OCI-LY1 (cell line): ENCODE measurements at regions not wholly inside any gene's neighbourhood (a gene's known extent, or its start where the extent isn't known, plus 50 kb on each side); places are given as distances from the start of the nearest gene placed in this dataset.

Experiments
- H2AFZ ChIP-seq: fragments of 200-600 bp; sonication (generic), shearing (Covaris generic); 2 replicates; pipeline ENCODE4 v1.6.0; 2014; ENCODE audit warnings: antibody characterized with exemption, mild to moderate bottlenecking, low read length
- H3F3A ChIP-seq: fragments of 200-600 bp; sonication (generic), shearing (Covaris generic); 2 replicates; pipeline ENCODE4 v1.6.0; 2014; ENCODE audit warnings: mild to moderate bottlenecking, antibody characterized with exemption, low read length, moderate library complexity; ENCODE audit not compliant: insufficient read depth
- H3K27ac ChIP-seq: fragments of 200-600 bp; sonication (generic); 2 replicates; pipeline ENCODE4 v1.5.1; 2014; ENCODE audit warnings: low read length, mixed run types, mild to moderate bottlenecking, low read depth; ENCODE audit not compliant: poor library complexity, severe bottlenecking
- H3K27me3 ChIP-seq: fragments of 200-600 bp; sonication (generic); 2 replicates; pipeline ENCODE4 v1.6.0; 2014; ENCODE audit warnings: antibody characterized with exemption, mild to moderate bottlenecking, low read length, moderate library complexity; ENCODE audit not compliant: insufficient read depth
- H3K36me3 ChIP-seq: fragments of 200-600 bp; sonication (generic); 2 replicates; pipeline ENCODE4 v1.6.1; 2014; ENCODE audit warnings: mild to moderate bottlenecking, antibody characterized with exemption, low read length, moderate library complexity, mixed read lengths; ENCODE audit not compliant: insufficient read depth
- H3K4me1 ChIP-seq: fragments of 200-600 bp; sonication (generic); 2 replicates; pipeline ENCODE4 v1.5.1; 2014; ENCODE audit warnings: mild to moderate bottlenecking, low read length, moderate library complexity; ENCODE audit not compliant: insufficient read depth, severe bottlenecking
- H3K4me2 ChIP-seq: fragments of 200-600 bp; sonication (generic), shearing (Covaris generic); 2 replicates; pipeline ENCODE4 v1.6.1; 2014; ENCODE audit warnings: low read length
- H3K4me3 ChIP-seq: fragments of 200-600 bp; sonication (generic); 2 replicates; pipeline ENCODE4 v1.5.1; 2014; ENCODE audit warnings: low read length, low read depth, mild to moderate bottlenecking, mixed read lengths; ENCODE audit not compliant: poor library complexity, severe bottlenecking
- H3K79me2 ChIP-seq: fragments of 200-600 bp; shearing (Covaris generic); 2 replicates; pipeline ENCODE4 v1.6.1; 2016; ENCODE audit warnings: mixed run types, low read length, mixed read lengths; ENCODE audit not compliant: insufficient read depth
- H3K9ac ChIP-seq: fragments of 200-600 bp; sonication (generic), shearing (Covaris generic); 2 replicates; pipeline ENCODE4 v1.6.1; 2014; ENCODE audit warnings: mild to moderate bottlenecking, low read length, mixed read lengths
- H3K9me2 ChIP-seq: fragments of 200-600 bp; sonication (generic), shearing (Covaris generic); 2 replicates; pipeline ENCODE4 v1.6.1; 2014; ENCODE audit warnings: low read depth, mild to moderate bottlenecking, low read length, mixed read lengths
- H3K9me3 ChIP-seq: fragments of 200-600 bp; shearing (Covaris generic); 2 replicates; pipeline ENCODE4 v1.6.1; 2014; ENCODE audit warnings: low read length, mixed read lengths
- H4K20me1 ChIP-seq: fragments of 200-600 bp; sonication (generic), shearing (Covaris generic); 2 replicates; pipeline ENCODE4 v1.6.0; 2016; ENCODE audit warnings: mild to moderate bottlenecking, low read length; ENCODE audit not compliant: insufficient read depth
- CTCF ChIP-seq: fragments of 200-600 bp; sonication (generic), shearing (Covaris generic); IDR thresholded peaks from 2 replicates; pipeline ENCODE4 v1.5.1; 2017; ENCODE audit warnings: mild to moderate bottlenecking, antibody characterized with exemption, low read length, moderate library complexity, mixed read lengths
- EZH2 ChIP-seq: fragments of 200-600 bp; sonication (generic), shearing (Covaris generic); IDR thresholded peaks from 2 replicates; pipeline ENCODE4 v1.8.0; 2017; ENCODE audit warnings: borderline replicate concordance, mixed run types, mild to moderate bottlenecking, antibody characterized with exemption, low read length, moderate library complexity, mixed read lengths

GRCh38 chr2:8447610-8448221, 234.1 kb upstream of the ID2 start:
- Histone ChIP-seq H3K4me2 (no peak overlapping the region), H3F3A (no peaks in the 10 kb centered on the region), H4K20me1 (no peaks in the 10 kb centered on the region), H3K4me1 (peaks cover 6% of the 10 kb centered on the region), H3K36me3 (no peaks in the 10 kb centered on the region; the same call in 1 of the 2 replicates), H3K4me3 (no peak overlapping the region), H3K9me2 (no peaks in the 10 kb centered on the region), H3K9ac (no peak overlapping the region), H3K27ac (no peak overlapping the region), H2AFZ (no peak overlapping the region), H3K9me3 (no peaks in the 10 kb centered on the region), H3K27me3 (no peaks in the 10 kb centered on the region), H3K79me2 (no peaks in the 10 kb centered on the region)
- TF ChIP-seq EZH2, result no peak
- no peak for TF ChIP-seq CTCF

- H2AFZ ChIP-seq, result no peak overlapping the region
- no peaks in the 10 kb centered on the region for H3K27me3 ChIP-seq
- no peaks in the 10 kb centered on the region for H3K9me3 ChIP-seq
- no peak overlapping the region for H3K4me2 ChIP-seq
- H3K79me2 ChIP-seq, result no peaks in the 10 kb centered on the region
- TF ChIP-seq CTCF, result no peak
- TF ChIP-seq EZH2, result no peak
- H3F3A ChIP-seq, result no peaks in the 10 kb centered on the region
- H3K9ac ChIP-seq, result no peak overlapping the region
- no peaks in the 10 kb centered on the region for H4K20me1 ChIP-seq
- no peaks in the 10 kb centered on the region for H3K9me2 ChIP-seq
- H3K4me3 ChIP-seq, result no peak overlapping the region
- H3K36me3 ChIP-seq, result no peaks in the 10 kb centered on the region; the same call in 1 of the 2 replicates
- H3K27ac ChIP-seq, result no peak overlapping the region
- H3K4me1 ChIP-seq, result no peaks in the 10 kb centered on the region
Measured at GRCh38 chr2:8448824-8449556, 232.9 kb upstream of the ID2 start.

GRCh38 chr2:8451273-8451672, 230.6 kb upstream of the ID2 start:
- Histone ChIP-seq H4K20me1 (no peaks in the 10 kb centered on the region), H2AFZ (no peak overlapping the region), H3K27me3 (no peaks in the 10 kb centered on the region)

More at GRCh38 chr2:8451273-8451672, 230.6 kb upstream of the ID2 start:
- H3K9me2 ChIP-seq, result no peaks in the 10 kb centered on the region
- no peak overlapping the region for H3K4me2 ChIP-seq
- no peak overlapping the region for H3K9ac ChIP-seq
- H3K79me2 ChIP-seq, result no peaks in the 10 kb centered on the region
- H3K4me1 ChIP-seq, result no peaks in the 10 kb centered on the region
- no peak overlapping the region for H3K27ac ChIP-seq
- no peak overlapping the region for H3K4me3 ChIP-seq
- H3F3A ChIP-seq, result no peaks in the 10 kb centered on the region
- H3K36me3 ChIP-seq, result no peaks in the 10 kb centered on the region; the same call in 1 of the 2 replicates
- TF ChIP-seq EZH2 (no peak), CTCF (no peak)
- H3K9me3 ChIP-seq, result no peaks in the 10 kb centered on the region
